ENCODE measurements at regions not wholly inside any gene's neighbourhood (a gene's known extent, or its start where the extent isn't known, plus 50 kb on each side); places are given as distances from the start of the nearest gene placed in this dataset.
"Not testable (repeated sequence)": the region's sequence is repeated elsewhere in the genome, so short reads cannot be mapped to it uniquely, and the experiment has no call there.

DNA sequence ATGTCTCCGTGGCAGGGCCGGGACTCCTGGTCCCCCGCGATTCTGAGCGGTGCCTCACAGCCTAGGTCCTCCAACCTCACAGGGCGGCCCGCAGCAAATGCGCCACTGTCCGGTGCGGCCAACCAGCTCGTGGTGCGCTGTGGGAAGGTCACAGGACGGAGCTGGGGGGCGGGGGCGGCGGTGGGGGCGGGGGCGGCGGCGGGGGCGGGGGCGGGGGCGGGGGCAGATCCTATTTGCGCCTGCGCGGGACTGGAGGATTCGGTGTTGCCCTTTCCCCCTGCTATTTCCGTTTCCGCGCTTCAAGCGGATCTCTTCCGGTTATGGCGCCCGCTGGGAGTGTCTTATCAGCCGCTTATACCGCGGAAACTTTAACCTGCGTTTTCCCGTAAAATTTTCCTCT is 106.7 kb upstream of the SNRPN start:
- DNase-seq, result peak; percentile 55 to 71

DNA sequence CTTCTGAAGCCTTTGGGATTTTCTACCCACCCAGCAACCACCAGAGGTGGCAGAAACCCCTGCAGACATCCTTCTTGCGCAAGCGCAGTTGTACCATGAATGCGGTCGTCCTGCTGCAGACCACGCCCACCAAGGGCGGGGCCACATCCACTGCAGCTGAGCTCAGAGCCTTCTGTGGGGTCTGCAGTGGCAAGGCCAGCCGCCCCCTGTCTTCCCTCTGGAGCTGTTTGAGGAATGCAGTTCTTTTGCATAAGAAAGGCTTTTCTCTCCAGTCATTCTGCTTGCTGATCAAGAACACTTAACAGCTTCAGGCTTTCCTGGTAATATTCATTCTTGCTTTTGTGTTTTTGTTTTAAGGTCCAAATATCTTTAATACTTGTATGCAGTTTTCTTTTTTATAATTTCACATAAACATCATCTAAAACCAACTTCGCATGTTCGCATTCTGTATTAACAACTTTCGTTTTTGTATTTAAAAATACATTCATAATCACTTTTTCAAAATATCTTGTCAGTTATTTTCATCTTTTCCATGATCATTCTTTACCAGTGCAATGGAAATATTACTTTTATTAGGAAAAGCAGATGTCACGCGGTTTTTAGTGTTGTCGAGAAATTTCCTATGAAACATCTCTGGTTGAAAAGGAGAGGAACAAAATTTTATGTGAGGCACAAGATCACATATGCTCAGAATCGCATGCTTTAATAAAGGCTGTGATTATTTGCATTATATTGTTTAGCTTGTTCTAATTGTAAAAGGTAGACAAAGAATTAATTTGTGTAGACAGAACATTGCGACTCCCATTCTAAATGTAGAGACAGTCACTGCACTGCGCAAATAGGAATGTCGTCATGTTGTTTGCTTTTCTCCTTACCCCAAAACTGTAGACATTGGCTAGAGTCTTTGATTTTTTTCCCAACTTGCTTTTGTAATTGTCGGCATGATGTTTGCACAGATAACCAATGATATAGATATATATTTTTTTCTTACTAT is 98.1 kb upstream of the SNRPN start:
- DNase-seq, result no peak

- DNase-seq, result no peak
Measured at GRCh38 chr15:24857763-24858162, 97.0 kb upstream of the SNRPN start.

GRCh38 chr15:24858183-24858582 is 96.6 kb upstream of the SNRPN start:
- DNase-seq, result not testable (repeated sequence)

- DNase-seq, result no peak
Measured at GRCh38 chr15:24858737-24859601, 95.8 kb upstream of the SNRPN start.

GRCh38 chr15:24861014-24861690 is 93.6 kb upstream of the SNRPN start:
- no peak for DNase-seq

DNA sequence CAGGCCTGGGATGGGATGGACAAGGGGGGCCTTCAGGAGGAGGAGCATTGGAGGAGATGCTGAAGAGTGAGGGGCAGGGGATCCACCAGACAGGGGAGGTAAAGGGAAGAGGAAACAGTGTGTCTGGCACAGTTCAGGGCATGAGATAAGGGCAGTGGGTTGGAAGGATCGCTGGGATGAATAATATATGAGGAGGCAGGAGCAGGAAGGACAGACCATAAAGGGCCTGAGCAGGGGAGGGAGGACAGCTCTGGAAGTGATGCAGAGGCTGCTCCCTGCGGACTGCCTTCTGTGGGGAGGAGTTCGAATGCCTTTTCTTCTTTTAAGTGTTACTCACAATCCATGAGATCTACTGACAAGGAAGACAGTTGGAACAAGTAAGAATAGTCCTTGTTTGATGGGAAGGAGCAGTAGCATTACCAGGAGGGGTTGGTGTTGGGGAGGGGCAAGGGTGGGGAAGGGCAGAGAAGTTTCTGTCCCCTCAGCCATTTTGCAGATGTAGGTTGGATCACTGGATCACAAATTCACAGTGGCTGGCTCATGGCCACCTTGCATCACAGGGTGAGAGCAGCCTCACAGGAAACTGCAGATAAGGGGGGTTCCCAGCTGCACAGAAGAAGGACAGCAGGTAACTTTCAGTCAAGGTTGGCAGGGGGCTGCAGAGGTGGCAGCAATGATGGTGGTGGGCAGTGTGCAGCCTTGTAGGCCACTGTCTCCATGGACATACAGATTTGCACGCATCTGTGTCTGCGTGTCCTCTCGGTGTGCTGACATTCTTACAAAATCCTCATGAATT is 91.9 kb upstream of the SNRPN start:
- no peak for DNase-seq

GRCh38 chr15:24865303-24865702 is 89.5 kb upstream of the SNRPN start:
- no peak for DNase-seq

DNA sequence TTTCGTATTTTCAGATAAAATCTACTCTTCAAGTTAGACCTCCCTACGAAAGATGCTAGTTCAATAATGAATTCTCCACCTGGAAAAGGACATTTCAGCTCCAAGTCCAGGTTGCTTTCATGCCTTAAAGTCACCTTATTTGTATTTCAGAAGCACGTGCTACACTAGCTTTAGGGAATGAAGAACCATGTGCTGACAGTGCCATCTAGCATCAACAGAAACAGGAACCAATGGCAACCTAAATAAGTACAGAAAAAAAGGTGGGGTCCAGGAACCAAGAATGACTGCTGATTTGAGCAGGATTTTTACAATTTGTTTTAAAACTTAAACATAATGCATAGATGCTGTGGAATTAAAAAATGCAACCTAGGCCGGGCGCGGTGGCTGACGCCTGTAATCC is 77.6 kb upstream of the SNRPN start:
- no peak for DNase-seq

DNA sequence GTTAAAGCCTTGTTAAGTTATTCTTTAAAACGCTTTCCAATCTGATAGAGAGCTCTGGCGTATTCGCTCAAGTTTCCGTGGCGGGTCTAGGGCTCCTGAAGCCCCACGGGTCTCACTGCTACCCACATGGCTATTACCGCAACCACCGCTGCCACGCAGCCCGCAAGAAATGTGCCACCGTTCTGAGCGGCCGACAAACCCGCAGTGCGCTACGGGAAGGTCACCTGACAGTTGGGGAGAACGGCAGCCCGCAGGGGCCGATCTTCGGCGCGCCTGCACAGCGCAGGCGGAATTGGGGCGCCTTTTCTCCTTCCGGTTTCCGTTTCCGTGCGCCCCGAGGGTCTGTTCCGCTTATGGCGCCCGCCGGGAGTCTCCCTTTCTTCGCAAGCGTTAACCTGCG is 76.6 kb upstream of the SNRPN start:
- peak; percentile 4 to 23 for DNase-seq

- DNase-seq, result no peak
Measured at GRCh38 chr15:24879492-24879891, 75.3 kb upstream of the SNRPN start.

DNA sequence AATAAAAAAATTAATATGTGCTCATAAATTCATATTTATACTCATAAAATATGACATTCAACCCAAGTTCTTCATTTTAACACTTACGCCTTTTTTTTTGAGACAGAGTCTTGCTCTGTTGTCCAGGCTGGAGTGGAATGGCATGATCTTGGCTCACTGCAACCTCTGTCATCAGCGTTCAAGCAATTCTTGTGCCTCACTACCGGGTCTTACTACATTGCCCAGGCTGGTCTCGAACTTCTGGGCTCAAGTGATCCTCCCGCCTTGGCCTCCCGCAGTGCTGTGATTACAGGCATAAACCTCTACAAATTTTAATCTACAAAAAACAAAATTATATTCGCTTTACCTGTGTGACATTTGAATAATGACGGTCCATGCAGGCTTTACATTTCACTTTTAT is 74.1 kb upstream of the SNRPN start:
- no peak for DNase-seq

GRCh38 chr15:24886538-24886937 is 68.2 kb upstream of the SNRPN start:
- DNase-seq, result no peak

- DNase-seq, result no peak
Measured at GRCh38 chr15:24898715-24899272, 56.0 kb upstream of the SNRPN start.

- DNase-seq, result no peak
Measured at GRCh38 chr15:24899367-24899766, 55.4 kb upstream of the SNRPN start.

DNA sequence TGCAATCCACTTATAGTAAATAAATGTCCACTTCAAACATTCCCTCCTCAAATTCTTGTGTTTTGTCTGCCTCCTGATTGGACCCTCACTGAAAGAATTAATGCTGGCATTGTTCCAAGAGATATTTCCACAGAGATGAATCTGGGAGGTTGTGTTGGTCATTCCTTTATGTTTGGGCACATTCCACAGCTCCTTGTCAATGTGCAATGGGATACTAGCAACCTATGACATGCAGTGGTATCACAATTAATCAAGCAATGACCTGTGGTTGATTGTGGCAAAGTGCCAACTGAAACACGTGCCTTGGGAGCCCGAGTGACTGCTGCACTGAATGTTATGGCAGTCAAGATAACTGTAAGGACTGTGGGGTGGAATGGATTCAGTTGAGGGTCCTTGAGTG is 55.0 kb upstream of the SNRPN start:
- no peak for DNase-seq

DNA sequence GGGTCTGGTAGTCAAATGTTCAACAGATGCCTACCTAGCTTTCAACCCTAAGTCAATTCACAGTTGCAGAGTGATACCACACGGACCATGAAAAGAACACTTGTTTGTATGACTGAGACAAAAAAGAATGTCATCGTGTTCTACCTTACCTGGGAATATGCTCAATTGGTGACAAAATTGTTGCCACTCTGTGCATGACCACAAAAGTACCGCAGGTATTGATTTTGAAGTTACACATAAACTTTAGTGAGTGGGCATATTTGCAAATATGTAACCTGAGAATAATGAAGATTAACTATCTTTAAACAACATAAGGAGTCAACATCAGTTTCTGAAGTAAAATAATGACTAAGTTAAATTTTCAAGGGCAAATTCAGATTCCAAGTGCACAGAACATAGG is 53.4 kb upstream of the SNRPN start:
- DNase-seq, result no peak

Data from NCI-H1930 (cell line).